Body of pancreas (tissue), 4 donors: ENCODE measurements at regions not wholly inside any gene's neighbourhood (a gene's known extent, or its start where the extent isn't known, plus 50 kb on each side); places are given as distances from the start of the nearest gene placed in this dataset.
"Not testable (repeated sequence)": the region's sequence is repeated elsewhere in the genome, so short reads cannot be mapped to it uniquely, and the experiment has no call there.

Source experiments
- ATAC-seq: fragments of 150-250 bp; one replicate; pipeline ENCODE4 v1.9.1; 2016
- DNase-seq, 4 donors: peaks; one replicate each; pipeline ENCODE4 v3.0.0-alpha.2; 2019
- H3K27ac ChIP-seq, 4 donors: fragments of 200-600 bp; sonication (generic); 1 replicate in 3 of 4; 2 replicates in 1 of 4; pipeline versions ENCODE4 v1.5.1 to v1.6.1; 2016 to 2019; ENCODE audit warnings: mild to moderate bottlenecking in 1 of 4, mixed read lengths in 1 of 4, moderate library complexity in 1 of 4
- H3K27me3 ChIP-seq, 2 donors: fragments of 200-600 bp; sonication (generic); one replicate each; pipeline ENCODE4 v1.6.0; 2016; ENCODE audit warnings: mild to moderate bottlenecking in 1 of 2
- H3K36me3 ChIP-seq, 2 donors: fragments of 200-600 bp; sonication (generic); replicated peaks in 1 of 2; 2 replicates each; pipeline ENCODE4 v1.5.1; 2016; ENCODE audit warnings: low read depth in 2 of 2; ENCODE audit not compliant: insufficient read depth in 1 of 2
- H3K4me1 ChIP-seq: fragments of 200-600 bp; sonication (generic); one replicate; pipeline ENCODE4 v1.6.0; 2016
- H3K4me3 ChIP-seq, 2 donors: fragments of 200-600 bp; sonication (generic); 1 replicate in 1 of 2; 2 replicates in 1 of 2; pipeline ENCODE4 v1.5.1; 2016 to 2019
- H3K9me3 ChIP-seq, 3 donors: fragments of 200-600 bp; sonication (generic); 1 replicate in 2 of 3; 2 replicates in 1 of 3; pipeline ENCODE4 v1.5.1; 2016
- CTCF ChIP-seq, 7 experiments: fragments of 450-650 bp in 4 of 7; fragments of 200-600 bp in 3 of 7; sonication (generic) in 3 of 7; IDR thresholded peaks; one replicate each; pipeline ENCODE4 v1.5.1; 2016 to 2019; ENCODE audit warnings: antibody characterized with exemption in 7 of 7
- POLR2A ChIP-seq, 3 donors: fragments of 450-650 bp; IDR thresholded peaks; one replicate each; pipeline ENCODE4 v1.6.1; 2016; ENCODE audit warnings: antibody characterized with exemption in 3 of 3, mild to moderate bottlenecking in 2 of 3
- WGBS, 2 donors: methylation state at CpG; one replicate each; pipeline ENCODE4 v1.1.5; 2017; 5-methylcytosine and 5-hydroxymethylcytosine counted together
- intact Hi-C: fragments of 100-400 bp; cut with DNase I; formaldehyde crosslinking; loops from one replicate; pipeline ENCODE4 v1.15.1; 2023

GRCh38 chr4:60913671-60914070, 286.5 kb upstream of the ADGRL3 start:
- TF ChIP-seq CTCF (IDR thresholded peaks at IDR 0.05) (no peak), POLR2A (IDR thresholded peaks at IDR 0.05) (no peak)
- WGBS, 2 donors: 67 to 74% methylated on average over 2 of the region's 2 CpGs
- no peak for DNase-seq
- intact Hi-C loops: no loop called here
- no peak for ATAC-seq
- no peaks in the 10 kb centered on the region for H3K36me3 ChIP-seq
- H3K4me1 ChIP-seq: no peaks in the 10 kb centered on the region
- H3K27me3 ChIP-seq: no peaks in the 10 kb centered on the region
- no peak overlapping the region for H3K27ac ChIP-seq
- no peak overlapping the region for H3K4me3 ChIP-seq
- no peaks in the 10 kb centered on the region for H3K9me3 ChIP-seq

GRCh38 chr4:60921735-60922134, 278.4 kb upstream of the ADGRL3 start:
- intact Hi-C loops, H3K4me1 ChIP-seq, H3K27ac ChIP-seq, H3K9me3 ChIP-seq, ATAC-seq, H3K36me3 ChIP-seq, H3K27me3 ChIP-seq, H3K4me3 ChIP-seq, DNase-seq: not testable (repeated sequence)
- WGBS, 2 donors: 70% methylated on average over 4 of the region's 4 CpGs

- H3K4me1 ChIP-seq: no peaks in the 10 kb centered on the region
- intact Hi-C loops: no loop called here
- 23 to 26% methylated on average over 1 of the region's 1 CpG for WGBS, 2 donors
- ATAC-seq (no peak), DNase-seq (no peak)
- no peaks in the 10 kb centered on the region for H3K27me3 ChIP-seq
- no peaks in the 10 kb centered on the region for H3K36me3 ChIP-seq
- TF ChIP-seq POLR2A (IDR thresholded peaks at IDR 0.05) (no peak), CTCF (IDR thresholded peaks at IDR 0.05) (no peak)
- no peaks in the 10 kb centered on the region for H3K9me3 ChIP-seq
- H3K27ac ChIP-seq: no peak overlapping the region
- no peak overlapping the region for H3K4me3 ChIP-seq
Measured at GRCh38 chr4:60923075-60923474, 277.1 kb upstream of the ADGRL3 start.

- DNase-seq: no peak
- no peak for TF ChIP-seq CTCF (IDR thresholded peaks at IDR 0.05)
- TF ChIP-seq POLR2A (IDR thresholded peaks at IDR 0.05): no peak
- Histone ChIP-seq H3K27me3 (no peaks in the 10 kb centered on the region), H3K4me1 (no peaks in the 10 kb centered on the region), H3K36me3 (no peaks in the 10 kb centered on the region), H3K4me3 (no peak overlapping the region), H3K27ac (no peak overlapping the region), H3K9me3 (no peaks in the 10 kb centered on the region)
- 54 to 60% methylated on average over 2 of the region's 2 CpGs for WGBS, 2 donors
- ATAC-seq: no peak
- intact Hi-C loops: no loop called here
Measured at GRCh38 chr4:60926624-60927023, 273.5 kb upstream of the ADGRL3 start.

- H3K27me3 ChIP-seq: no peaks in the 10 kb centered on the region
- 71 to 79% methylated on average over 3 of the region's 3 CpGs for WGBS, 2 donors
- no peak overlapping the region for H3K4me3 ChIP-seq
- H3K9me3 ChIP-seq: no peaks in the 10 kb centered on the region
- no peaks in the 10 kb centered on the region for H3K36me3 ChIP-seq
- no peak for TF ChIP-seq CTCF (IDR thresholded peaks at IDR 0.05)
- TF ChIP-seq POLR2A (IDR thresholded peaks at IDR 0.05): no peak
- DNase-seq: no peak
- intact Hi-C loops: no loop called here
- no peaks in the 10 kb centered on the region for H3K4me1 ChIP-seq
- no peak overlapping the region for H3K27ac ChIP-seq
- no peak for ATAC-seq
Measured at GRCh38 chr4:60930866-60931265, 269.3 kb upstream of the ADGRL3 start.
